ENCODE measurements at regions not wholly inside any gene's neighbourhood (a gene's known extent, or its start where the extent isn't known, plus 50 kb on each side); places are given as distances from the start of the nearest gene placed in this dataset.

DNA sequence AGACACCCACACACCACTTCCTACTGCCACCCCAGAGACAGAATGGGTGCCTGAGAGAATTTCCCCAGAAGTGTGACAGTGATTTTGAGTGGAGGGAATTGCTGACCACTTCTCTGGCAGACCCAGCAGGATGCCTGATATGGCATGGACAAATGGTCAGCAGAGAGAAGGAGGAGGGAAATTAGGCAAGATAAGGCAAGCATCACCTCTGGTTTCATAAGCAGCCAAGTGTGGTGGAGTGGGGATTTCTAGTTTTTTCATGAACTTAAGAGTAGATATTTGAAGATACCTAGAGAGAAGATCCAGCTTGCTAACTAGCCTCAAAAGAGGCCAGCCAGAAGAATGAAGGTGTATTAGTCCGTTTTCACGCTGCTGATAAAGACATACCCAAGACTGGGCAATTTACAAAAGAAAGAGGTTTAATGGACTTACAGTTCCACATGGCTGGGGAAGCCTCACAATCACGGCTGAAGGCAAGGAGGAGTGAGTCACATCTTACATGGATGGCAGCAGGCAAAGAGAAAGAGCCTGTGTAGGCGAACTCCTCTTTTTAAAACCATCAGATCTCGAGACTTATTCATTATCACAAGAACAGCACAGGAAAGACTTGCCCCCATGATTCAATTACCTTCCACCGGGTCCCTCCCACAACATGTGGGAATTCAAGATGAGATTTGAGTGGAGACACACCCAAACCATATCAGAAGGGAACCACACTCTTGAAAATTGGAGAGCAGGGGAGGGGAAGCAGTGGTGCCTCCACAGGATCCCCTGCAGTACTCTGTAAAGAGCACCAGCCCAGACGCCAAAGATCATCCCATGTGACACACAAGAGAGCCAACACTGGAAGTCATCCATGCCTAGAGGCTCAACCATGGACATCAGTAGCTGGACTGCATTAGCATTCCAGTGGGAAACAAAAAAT is 64.2 kb downstream of the RBM43 start:
- H3K9me3 ChIP-seq (ENCODE audit: control insufficient read depth in 5 of 5, low read length in 5 of 5) = no peaks in the 10 kb centered on the region
- H3K4me3 ChIP-seq (ENCODE audit: low read depth in 1 of 5, low read length in 5 of 5) = no peak overlapping the region
- H3K4me1 ChIP-seq (ENCODE audit: control insufficient read depth in 5 of 5, insufficient read depth in 5 of 5, low read length in 5 of 5) = no peaks in the 10 kb centered on the region
- peaks cover 0 to 5% (median 0%) of the 10 kb centered on the region in 5 donors for H3K27me3 ChIP-seq (ENCODE audit: control insufficient read depth in 5 of 5, insufficient read depth in 4 of 5, low read length in 5 of 5)
- H3K27ac ChIP-seq (ENCODE audit: low read depth, low read length) = no peak overlapping the region
- no peaks in the 10 kb centered on the region for H3K36me3 ChIP-seq (ENCODE audit: control insufficient read depth in 5 of 5, insufficient read depth in 5 of 5, low read length in 5 of 5)
- H3K9ac ChIP-seq (ENCODE audit: low read length in 5 of 5) = no peak overlapping the region

- no peaks in the 10 kb centered on the region for H3K9me3 ChIP-seq (ENCODE audit: control insufficient read depth in 5 of 5, low read length in 5 of 5)
- no peak overlapping the region for H3K27ac ChIP-seq (ENCODE audit: low read depth, low read length)
- H3K27me3 ChIP-seq (ENCODE audit: control insufficient read depth in 5 of 5, insufficient read depth in 4 of 5, low read length in 5 of 5) = peaks cover 0 to 5% (median 0%) of the 10 kb centered on the region in 5 donors
- no peak overlapping the region for H3K4me3 ChIP-seq (ENCODE audit: low read depth in 1 of 5, low read length in 5 of 5)
- H3K9ac ChIP-seq (ENCODE audit: low read length in 5 of 5) = no peak overlapping the region
- no peaks in the 10 kb centered on the region for H3K4me1 ChIP-seq (ENCODE audit: control insufficient read depth in 5 of 5, insufficient read depth in 5 of 5, low read length in 5 of 5)
- H3K36me3 ChIP-seq (ENCODE audit: control insufficient read depth in 5 of 5, insufficient read depth in 5 of 5, low read length in 5 of 5) = no peaks in the 10 kb centered on the region
These were observed 68.1 kb downstream of the RBM43 start for GRCh38 chr2:151193576-151193975.

GRCh38 chr2:151192681-151193080 is 69.0 kb downstream of the RBM43 start:
- Histone ChIP-seq H3K9me3 (ENCODE audit: control insufficient read depth in 5 of 5, low read length in 5 of 5) (no peaks in the 10 kb centered on the region), H3K36me3 (ENCODE audit: control insufficient read depth in 5 of 5, insufficient read depth in 5 of 5, low read length in 5 of 5) (no peaks in the 10 kb centered on the region), H3K9ac (ENCODE audit: low read length in 5 of 5) (no peak overlapping the region), H3K4me3 (ENCODE audit: low read depth in 1 of 5, low read length in 5 of 5) (no peak overlapping the region), H3K27me3 (ENCODE audit: control insufficient read depth in 5 of 5, insufficient read depth in 4 of 5, low read length in 5 of 5) (peaks cover 0 to 5% (median 0%) of the 10 kb centered on the region in 5 donors), H3K27ac (ENCODE audit: low read depth, low read length) (no peak overlapping the region), H3K4me1 (ENCODE audit: control insufficient read depth in 5 of 5, insufficient read depth in 5 of 5, low read length in 5 of 5) (no peaks in the 10 kb centered on the region)

- no peak overlapping the region for H3K27ac ChIP-seq (ENCODE audit: low read depth, low read length)
- no peaks in the 10 kb centered on the region for H3K36me3 ChIP-seq (ENCODE audit: control insufficient read depth in 5 of 5, insufficient read depth in 5 of 5, low read length in 5 of 5)
- H3K4me1 ChIP-seq (ENCODE audit: control insufficient read depth in 5 of 5, insufficient read depth in 5 of 5, low read length in 5 of 5) = no peaks in the 10 kb centered on the region
- no peak overlapping the region for H3K9ac ChIP-seq (ENCODE audit: low read length in 5 of 5)
- H3K27me3 ChIP-seq (ENCODE audit: control insufficient read depth in 5 of 5, insufficient read depth in 4 of 5, low read length in 5 of 5) = peaks cover 0 to 5% (median 0%) of the 10 kb centered on the region in 5 donors
- no peak overlapping the region for H3K4me3 ChIP-seq (ENCODE audit: low read depth in 1 of 5, low read length in 5 of 5)
- no peaks in the 10 kb centered on the region for H3K9me3 ChIP-seq (ENCODE audit: control insufficient read depth in 5 of 5, low read length in 5 of 5)
These were observed 70.7 kb downstream of the RBM43 start for GRCh38 chr2:151191001-151191400.

GRCh38 chr2:151189125-151189524 is 72.5 kb downstream of the RBM43 start:
- Histone ChIP-seq H3K27me3 (ENCODE audit: control insufficient read depth in 5 of 5, insufficient read depth in 4 of 5, low read length in 5 of 5) (no peaks in the 10 kb centered on the region), H3K9me3 (ENCODE audit: control insufficient read depth in 5 of 5, low read length in 5 of 5) (no peaks in the 10 kb centered on the region), H3K9ac (ENCODE audit: low read length in 5 of 5) (no peak overlapping the region), H3K27ac (ENCODE audit: low read depth, low read length) (no peak overlapping the region), H3K4me1 (ENCODE audit: control insufficient read depth in 5 of 5, insufficient read depth in 5 of 5, low read length in 5 of 5) (no peaks in the 10 kb centered on the region), H3K4me3 (ENCODE audit: low read depth in 1 of 5, low read length in 5 of 5) (no peak overlapping the region), H3K36me3 (ENCODE audit: control insufficient read depth in 5 of 5, insufficient read depth in 5 of 5, low read length in 5 of 5) (no peaks in the 10 kb centered on the region)

- no peak overlapping the region for H3K9ac ChIP-seq (ENCODE audit: low read length in 5 of 5)
- H3K36me3 ChIP-seq (ENCODE audit: control insufficient read depth in 5 of 5, insufficient read depth in 5 of 5, low read length in 5 of 5) = no peaks in the 10 kb centered on the region
- H3K27ac ChIP-seq (ENCODE audit: low read depth, low read length) = no peak overlapping the region
- no peak overlapping the region for H3K4me3 ChIP-seq (ENCODE audit: low read depth in 1 of 5, low read length in 5 of 5)
- H3K9me3 ChIP-seq (ENCODE audit: control insufficient read depth in 5 of 5, low read length in 5 of 5) = no peaks in the 10 kb centered on the region
- H3K4me1 ChIP-seq (ENCODE audit: control insufficient read depth in 5 of 5, insufficient read depth in 5 of 5, low read length in 5 of 5) = peaks cover 0 to 7% (median 0%) of the 10 kb centered on the region in 5 donors
- H3K27me3 ChIP-seq (ENCODE audit: control insufficient read depth in 5 of 5, insufficient read depth in 4 of 5, low read length in 5 of 5) = peaks cover 0 to 2% (median 0%) of the 10 kb centered on the region in 5 donors
These were observed 75.7 kb downstream of the RBM43 start for GRCh38 chr2:151186011-151186410.

- Histone ChIP-seq H3K9me3 (ENCODE audit: control insufficient read depth in 5 of 5, low read length in 5 of 5) (no peaks in the 10 kb centered on the region), H3K9ac (ENCODE audit: low read length in 5 of 5) (no peak overlapping the region), H3K27me3 (ENCODE audit: control insufficient read depth in 5 of 5, insufficient read depth in 4 of 5, low read length in 5 of 5) (peaks cover 0 to 2% (median 0%) of the 10 kb centered on the region in 5 donors), H3K36me3 (ENCODE audit: control insufficient read depth in 5 of 5, insufficient read depth in 5 of 5, low read length in 5 of 5) (no peaks in the 10 kb centered on the region), H3K4me3 (ENCODE audit: low read depth in 1 of 5, low read length in 5 of 5) (no peak overlapping the region), H3K4me1 (ENCODE audit: control insufficient read depth in 5 of 5, insufficient read depth in 5 of 5, low read length in 5 of 5) (peaks cover 0 to 7% (median 0%) of the 10 kb centered on the region in 5 donors), H3K27ac (ENCODE audit: low read depth, low read length) (no peak overlapping the region)
These were observed 78.5 kb downstream of the RBM43 start for GRCh38 chr2:151182899-151183809.

DNA sequence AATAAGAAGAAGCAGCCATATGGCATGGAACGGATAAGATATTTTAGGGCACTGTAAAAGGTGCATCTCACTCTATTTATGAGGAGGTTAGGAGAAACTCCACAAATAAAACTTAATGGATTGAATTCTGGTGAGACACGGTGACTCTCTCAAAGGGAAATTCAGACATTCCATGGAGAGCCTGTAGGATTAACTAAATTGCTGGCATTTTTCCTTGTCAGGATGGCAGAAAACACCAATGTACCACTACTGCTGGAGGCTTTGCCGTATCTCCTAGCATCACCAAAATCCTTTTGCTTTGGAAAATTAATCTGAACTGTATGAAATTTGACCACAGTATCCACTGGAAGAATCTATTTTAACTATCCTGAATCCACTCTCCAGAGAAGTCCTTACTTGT is 79.3 kb downstream of the RBM43 start:
- Histone ChIP-seq H3K4me3 (ENCODE audit: low read depth in 1 of 5, low read length in 5 of 5) (no peak overlapping the region), H3K27me3 (ENCODE audit: control insufficient read depth in 5 of 5, insufficient read depth in 4 of 5, low read length in 5 of 5) (peaks cover 0 to 2% (median 0%) of the 10 kb centered on the region in 5 donors), H3K9me3 (ENCODE audit: control insufficient read depth in 5 of 5, low read length in 5 of 5) (no peaks in the 10 kb centered on the region), H3K4me1 (ENCODE audit: control insufficient read depth in 5 of 5, insufficient read depth in 5 of 5, low read length in 5 of 5) (peaks cover 0 to 7% (median 0%) of the 10 kb centered on the region in 5 donors), H3K9ac (ENCODE audit: low read length in 5 of 5) (no peak overlapping the region), H3K27ac (ENCODE audit: low read depth, low read length) (no peak overlapping the region), H3K36me3 (ENCODE audit: control insufficient read depth in 5 of 5, insufficient read depth in 5 of 5, low read length in 5 of 5) (no peaks in the 10 kb centered on the region)

DNA sequence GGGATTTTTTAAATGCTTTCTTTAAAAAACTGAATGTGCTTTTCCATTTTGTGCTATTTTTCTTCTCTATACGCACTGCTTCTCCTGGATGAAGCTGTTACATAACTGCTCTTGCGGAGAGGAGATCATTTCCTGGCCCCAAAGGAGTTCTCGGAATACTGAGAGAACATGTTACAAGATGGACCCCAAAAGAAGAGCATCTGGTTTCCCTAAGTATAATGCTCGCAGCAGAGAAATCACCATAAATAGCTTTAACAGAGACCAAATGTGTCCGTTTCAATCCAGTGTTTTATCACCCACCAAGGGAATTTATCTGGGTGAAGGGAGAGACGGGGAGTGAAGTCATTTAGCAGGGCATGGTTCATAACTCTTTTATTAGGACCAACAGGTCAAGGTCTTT is 80.1 kb downstream of the RBM43 start:
- Histone ChIP-seq H3K36me3 (ENCODE audit: control insufficient read depth in 5 of 5, insufficient read depth in 5 of 5, low read length in 5 of 5) (no peaks in the 10 kb centered on the region), H3K27me3 (ENCODE audit: control insufficient read depth in 5 of 5, insufficient read depth in 4 of 5, low read length in 5 of 5) (peaks cover 0 to 2% (median 0%) of the 10 kb centered on the region in 5 donors), H3K9me3 (ENCODE audit: control insufficient read depth in 5 of 5, low read length in 5 of 5) (no peaks in the 10 kb centered on the region), H3K9ac (ENCODE audit: low read length in 5 of 5) (peak overlapping the region in 1 of 5 donors; percentile 11), H3K27ac (ENCODE audit: low read depth, low read length) (no peak overlapping the region), H3K4me3 (ENCODE audit: low read depth in 1 of 5, low read length in 5 of 5) (peak overlapping the region; percentile 3 to 60 (median 34)), H3K4me1 (ENCODE audit: control insufficient read depth in 5 of 5, insufficient read depth in 5 of 5, low read length in 5 of 5) (peaks cover 0 to 7% (median 0%) of the 10 kb centered on the region in 5 donors)
